Activated T-helper 17 cell treated with anti-CD3 and anti-CD28 coated beads, Interleukin-2, amount 50 U/mL, for 72 hours (primary cell): ENCODE measurements at regions not wholly inside any gene's neighbourhood (a gene's known extent, or its start where the extent isn't known, plus 50 kb on each side); places are given as distances from the start of the nearest gene placed in this dataset.
"Not testable (repeated sequence)": the region's sequence is repeated elsewhere in the genome, so short reads cannot be mapped to it uniquely, and the experiment has no call there.

ENCODE experiments used
- ATAC-seq: fragments of 150-1000 bp; cut with Tn5 transposase; replicated peaks from 2 replicates; pipeline ENCODE4 v1.10.0; 2021; ENCODE audit warnings: mild to moderate bottlenecking, moderate library complexity
- H3K27ac Mint-ChIP-seq: one replicate; pipeline ENCODE4 v1.8.0; 2022; ENCODE audit warnings: mixed read lengths
- H3K27me3 Mint-ChIP-seq: one replicate; pipeline ENCODE4 v1.8.0; 2022; ENCODE audit warnings: mixed read lengths
- H3K36me3 Mint-ChIP-seq: one replicate; pipeline ENCODE4 v1.8.0; 2022; ENCODE audit warnings: low read depth, mild to moderate bottlenecking, mixed read lengths
- H3K4me1 Mint-ChIP-seq: one replicate; pipeline ENCODE4 v1.8.0; 2022; ENCODE audit warnings: mixed read lengths
- H3K4me3 Mint-ChIP-seq: one replicate; pipeline ENCODE4 v1.8.0; 2022; ENCODE audit warnings: mild to moderate bottlenecking, mixed read lengths
- H3K9me3 Mint-ChIP-seq: one replicate; pipeline ENCODE4 v1.8.0; 2022; ENCODE audit warnings: mixed read lengths

- not testable (repeated sequence) for H3K4me3 Mint-ChIP-seq, H3K27ac Mint-ChIP-seq, H3K36me3 Mint-ChIP-seq, H3K4me1 Mint-ChIP-seq, H3K27me3 Mint-ChIP-seq, ATAC-seq
- H3K9me3 Mint-ChIP-seq = peaks cover 11% of the 10 kb centered on the region
Measured at GRCh38 chr1:191813593-191813992, 344.7 kb upstream of the RGS18 start.

- peaks cover 4% of the 10 kb centered on the region for H3K9me3 Mint-ChIP-seq
- no peak overlapping the region for H3K4me3 Mint-ChIP-seq
- no peaks in the 10 kb centered on the region for H3K4me1 Mint-ChIP-seq
- no peaks in the 10 kb centered on the region for H3K27me3 Mint-ChIP-seq
- H3K27ac Mint-ChIP-seq = no peak overlapping the region
- H3K36me3 Mint-ChIP-seq = no peaks in the 10 kb centered on the region
- no peak for ATAC-seq
Measured at GRCh38 chr1:191818198-191818597, 340.1 kb upstream of the RGS18 start.

GRCh38 chr1:191831572-191831971 lies 326.7 kb upstream of the RGS18 start:
- Mint-ChIP-seq H3K36me3 (no peaks in the 10 kb centered on the region), H3K4me1 (no peaks in the 10 kb centered on the region), H3K27me3 (no peaks in the 10 kb centered on the region), H3K27ac (no peak overlapping the region), H3K4me3 (no peak overlapping the region), H3K9me3 (peaks cover 4% of the 10 kb centered on the region)
- no peak for ATAC-seq

GRCh38 chr1:191839891-191840290 lies 318.4 kb upstream of the RGS18 start:
- no peak overlapping the region for H3K4me3 Mint-ChIP-seq
- no peaks in the 10 kb centered on the region for H3K36me3 Mint-ChIP-seq
- H3K9me3 Mint-ChIP-seq = peaks cover 13% of the 10 kb centered on the region
- H3K27ac Mint-ChIP-seq = no peak overlapping the region
- no peaks in the 10 kb centered on the region for H3K27me3 Mint-ChIP-seq
- no peaks in the 10 kb centered on the region for H3K4me1 Mint-ChIP-seq
- ATAC-seq = no peak

- Mint-ChIP-seq H3K4me3 (no peak overlapping the region), H3K27ac (no peak overlapping the region), H3K9me3 (no peaks in the 10 kb centered on the region), H3K36me3 (no peaks in the 10 kb centered on the region), H3K27me3 (no peaks in the 10 kb centered on the region), H3K4me1 (no peaks in the 10 kb centered on the region)
- no peak for ATAC-seq
Measured at GRCh38 chr1:191851799-191852595, 306.3 kb upstream of the RGS18 start.

- no peak overlapping the region for H3K27ac Mint-ChIP-seq
- no peak for ATAC-seq
- no peaks in the 10 kb centered on the region for H3K36me3 Mint-ChIP-seq
- no peaks in the 10 kb centered on the region for H3K4me1 Mint-ChIP-seq
- H3K27me3 Mint-ChIP-seq = no peaks in the 10 kb centered on the region
- H3K9me3 Mint-ChIP-seq = no peaks in the 10 kb centered on the region
- no peak overlapping the region for H3K4me3 Mint-ChIP-seq
Measured at GRCh38 chr1:191852907-191853306, 305.4 kb upstream of the RGS18 start.

- Mint-ChIP-seq H3K27me3 (no peaks in the 10 kb centered on the region), H3K4me3 (no peak overlapping the region), H3K27ac (no peak overlapping the region)
Measured at GRCh38 chr1:191857600-191857999, 300.7 kb upstream of the RGS18 start.

GRCh38 chr1:191865479-191865878 lies 292.8 kb upstream of the RGS18 start:
- ATAC-seq = no peak
- no peaks in the 10 kb centered on the region for H3K27me3 Mint-ChIP-seq
- H3K27ac Mint-ChIP-seq = no peak overlapping the region
- peaks cover 27% of the 10 kb centered on the region for H3K9me3 Mint-ChIP-seq
- no peaks in the 10 kb centered on the region for H3K36me3 Mint-ChIP-seq
- H3K4me1 Mint-ChIP-seq = no peaks in the 10 kb centered on the region
- H3K4me3 Mint-ChIP-seq = no peak overlapping the region

More at GRCh38 chr1:191857600-191857999, 300.7 kb upstream of the RGS18 start:
- Mint-ChIP-seq H3K36me3 (no peaks in the 10 kb centered on the region), H3K4me1 (no peaks in the 10 kb centered on the region), H3K9me3 (peaks cover 14% of the 10 kb centered on the region)
- ATAC-seq = no peak

GRCh38 chr1:191866155-191866554 lies 292.1 kb upstream of the RGS18 start:
- peaks cover 23% of the 10 kb centered on the region for H3K9me3 Mint-ChIP-seq
- H3K27ac Mint-ChIP-seq = no peak overlapping the region
- no peak for ATAC-seq
- H3K27me3 Mint-ChIP-seq = no peaks in the 10 kb centered on the region
- H3K4me3 Mint-ChIP-seq = no peak overlapping the region
- no peaks in the 10 kb centered on the region for H3K36me3 Mint-ChIP-seq
- H3K4me1 Mint-ChIP-seq = no peaks in the 10 kb centered on the region

GRCh38 chr1:191869790-191870312 lies 288.4 kb upstream of the RGS18 start:
- peaks cover 4% of the 10 kb centered on the region for H3K9me3 Mint-ChIP-seq
- no peak overlapping the region for H3K27ac Mint-ChIP-seq
- H3K36me3 Mint-ChIP-seq = no peaks in the 10 kb centered on the region
- no peaks in the 10 kb centered on the region for H3K4me1 Mint-ChIP-seq
- H3K4me3 Mint-ChIP-seq = no peak overlapping the region
- H3K27me3 Mint-ChIP-seq = no peaks in the 10 kb centered on the region
- ATAC-seq = no peak

GRCh38 chr1:191870490-191870889 lies 287.8 kb upstream of the RGS18 start:
- Mint-ChIP-seq H3K36me3 (no peaks in the 10 kb centered on the region), H3K4me1 (no peaks in the 10 kb centered on the region), H3K27ac (no peak overlapping the region), H3K4me3 (no peak overlapping the region), H3K9me3 (peaks cover 4% of the 10 kb centered on the region), H3K27me3 (no peaks in the 10 kb centered on the region)
- no peak for ATAC-seq

GRCh38 chr1:191875994-191876393 lies 282.3 kb upstream of the RGS18 start:
- Mint-ChIP-seq H3K4me1 (no peaks in the 10 kb centered on the region), H3K4me3 (no peak overlapping the region), H3K36me3 (no peaks in the 10 kb centered on the region), H3K27me3 (no peaks in the 10 kb centered on the region), H3K27ac (no peak overlapping the region), H3K9me3 (no peaks in the 10 kb centered on the region)
- ATAC-seq = no peak

- Mint-ChIP-seq H3K4me1 (no peaks in the 10 kb centered on the region), H3K36me3 (no peaks in the 10 kb centered on the region), H3K27me3 (no peaks in the 10 kb centered on the region), H3K9me3 (no peaks in the 10 kb centered on the region), H3K4me3 (no peak overlapping the region), H3K27ac (no peak overlapping the region)
- no peak for ATAC-seq
Measured at GRCh38 chr1:191876631-191877030, 281.6 kb upstream of the RGS18 start.

- Mint-ChIP-seq H3K36me3 (no peaks in the 10 kb centered on the region), H3K4me3 (no peak overlapping the region), H3K9me3 (no peaks in the 10 kb centered on the region), H3K4me1 (no peaks in the 10 kb centered on the region), H3K27ac (no peak overlapping the region), H3K27me3 (no peaks in the 10 kb centered on the region)
- no peak for ATAC-seq
Measured at GRCh38 chr1:191882870-191883269, 275.4 kb upstream of the RGS18 start.

- Mint-ChIP-seq H3K27me3 (no peaks in the 10 kb centered on the region), H3K36me3 (no peaks in the 10 kb centered on the region), H3K4me3 (no peak overlapping the region), H3K27ac (no peak overlapping the region), H3K4me1 (no peaks in the 10 kb centered on the region), H3K9me3 (peaks cover 3% of the 10 kb centered on the region)
- no peak for ATAC-seq
Measured at GRCh38 chr1:191886977-191887376, 271.3 kb upstream of the RGS18 start.
